IMR-90 (cell line): ENCODE measurements at regions not wholly inside any gene's neighbourhood (a gene's known extent, or its start where the extent isn't known, plus 50 kb on each side); places are given as distances from the start of the nearest gene placed in this dataset.

Experiments used
- ATAC-seq: fragments of 200-7000 bp; cut with Tn5 transposase; 2 replicates; pipeline ENCODE4 v1.9.1; 2020; ENCODE audit warnings: low read depth, mild to moderate bottlenecking, moderate library complexity
- BruUV-seq: library from RNA; stranded (reverse); fragments of 400-500 nt; replicated peaks from 2 replicates; lab custom pipeline; 2021; lab: Mats Ljungman, UMichigan
- CTCF ChIA-PET: fragments of 300-600 bp; formaldehyde crosslinking; extraction: SDS; loops from one replicate; lab custom pipeline; 2021; ENCODE audit warnings: antibody characterized with exemption; lab: Yijun Ruan, JAX
- POLR2A ChIA-PET: fragments of 300-600 bp; sonication (Branson Sonifier 250); formaldehyde crosslinking; loops from one replicate; lab custom pipeline; 2022; ENCODE audit warnings: antibody characterized with exemption; ENCODE audit not compliant: unreplicated experiment; lab: Charles Lee
- DNase-seq: peaks from one replicate; pipeline ENCODE4 v3.0.0; 2013
- H2AFZ ChIP-seq: replicated peaks from 2 replicates; pipeline ENCODE3; 2013; ENCODE audit warnings: low read length, mild to moderate bottlenecking; ENCODE audit not compliant: poor library complexity
- H2AK5ac ChIP-seq: 2 replicates; pipeline ENCODE4 v1.6.1; 2013; ENCODE audit warnings: low read depth, low read length, inconsistent platforms
- H2AK9ac ChIP-seq: replicated peaks from 2 replicates; pipeline ENCODE3; 2013; ENCODE audit warnings: mild to moderate bottlenecking, low read depth, low read length, moderate library complexity; ENCODE audit not compliant: poor library complexity
- H2BK120ac ChIP-seq: 2 replicates; pipeline ENCODE4 v1.6.1; 2013; ENCODE audit warnings: low read depth, low read length, inconsistent platforms
- H2BK15ac ChIP-seq: 3 replicates; pipeline ENCODE4 v1.6.1; 2013; ENCODE audit warnings: low read depth, low read length, inconsistent platforms
- H2BK20ac ChIP-seq: 2 replicates; pipeline ENCODE4 v1.6.1; 2013; ENCODE audit warnings: low read depth, mild to moderate bottlenecking, inconsistent platforms, low read length, moderate library complexity
- H2BK5ac ChIP-seq: 2 replicates; pipeline ENCODE4 v1.6.1; 2013; ENCODE audit warnings: mild to moderate bottlenecking, low read depth, low read length, inconsistent platforms; ENCODE audit not compliant: poor library complexity, severe bottlenecking
- H3K14ac ChIP-seq: replicated peaks from 2 replicates; pipeline ENCODE4 v1.6.1; 2013; ENCODE audit warnings: low read depth, low read length, inconsistent platforms
- H3K18ac ChIP-seq: 2 replicates; pipeline ENCODE4 v1.6.1; 2013; ENCODE audit warnings: low read depth, low read length, control low read depth
- H3K23ac ChIP-seq: 2 replicates; pipeline ENCODE4 v1.6.1; 2013; ENCODE audit warnings: low read depth, low read length, inconsistent platforms
- H3K27ac ChIP-seq: 2 replicates; pipeline ENCODE4 v1.5.1; 2013; ENCODE audit warnings: mild to moderate bottlenecking, control low read depth, low read length; ENCODE audit not compliant: insufficient read depth
- H3K27me3 ChIP-seq: 2 replicates; pipeline ENCODE4 v1.6.1; 2013; ENCODE audit warnings: low read length; ENCODE audit not compliant: control insufficient read depth, insufficient read depth
- H3K36me3 ChIP-seq: 2 replicates; pipeline ENCODE4 v1.6.1; 2013; ENCODE audit warnings: low read length, mixed read lengths; ENCODE audit not compliant: control insufficient read depth, insufficient read depth
- H3K4ac ChIP-seq: 2 replicates; pipeline ENCODE4 v1.6.1; 2013; ENCODE audit warnings: low read depth, low read length, inconsistent platforms
- H3K4me1 ChIP-seq: 2 replicates; pipeline ENCODE4 v1.6.1; 2013; ENCODE audit warnings: low read length, mixed read lengths; ENCODE audit not compliant: control insufficient read depth, insufficient read depth
- H3K4me2 ChIP-seq: 2 replicates; pipeline ENCODE4 v1.6.1; 2013; ENCODE audit warnings: low read depth, mild to moderate bottlenecking, control low read depth, low read length, moderate library complexity
- H3K4me3 ChIP-seq: 2 replicates; pipeline ENCODE4 v1.5.1; 2013; ENCODE audit warnings: low read depth, mild to moderate bottlenecking, control low read depth, low read length, moderate library complexity; ENCODE audit not compliant: insufficient read depth
- H3K56ac ChIP-seq: 2 replicates; pipeline ENCODE4 v1.6.1; 2013; ENCODE audit warnings: low read length, inconsistent platforms; ENCODE audit not compliant: insufficient read depth; ENCODE audit errors: extremely low read depth
- H3K79me1 ChIP-seq, 2 experiments: 2 replicates each; pipeline ENCODE4 v1.6.1; 2013; ENCODE audit warnings: low read length in 2 of 2, inconsistent platforms in 1 of 2, low read depth in 1 of 2
- H3K9ac ChIP-seq: 2 replicates; pipeline ENCODE4 v1.6.1; 2013; ENCODE audit warnings: low read depth, low read length, control low read depth
- H3K9me1 ChIP-seq: 2 replicates; pipeline ENCODE4 v1.6.1; 2013; ENCODE audit warnings: low read length, inconsistent platforms; ENCODE audit not compliant: insufficient read depth
- H3K9me3 ChIP-seq: 2 replicates; pipeline ENCODE4 v1.6.1; 2013; ENCODE audit warnings: low read length; ENCODE audit not compliant: control insufficient read depth, insufficient read depth
- H4K20me1 ChIP-seq: 2 replicates; pipeline ENCODE4 v1.6.1; 2013; ENCODE audit warnings: low read length, inconsistent platforms; ENCODE audit not compliant: insufficient read depth
- H4K5ac ChIP-seq: 2 replicates; pipeline ENCODE4 v1.6.1; 2013; ENCODE audit warnings: mild to moderate bottlenecking, low read depth, low read length, control low read depth
- H4K8ac ChIP-seq, 2 experiments: 2 replicates each; pipeline ENCODE4 v1.6.1; 2013; ENCODE audit warnings: low read depth in 2 of 2, low read length in 2 of 2, control low read depth in 1 of 2, inconsistent platforms in 1 of 2
- H4K91ac ChIP-seq: 2 replicates; pipeline ENCODE4 v1.6.1; 2013; ENCODE audit warnings: low read depth, low read length, inconsistent platforms; ENCODE audit not compliant: insufficient read depth
- BHLHE40 ChIP-seq: fragments of 150-350 bp; IDR thresholded peaks from 2 replicates; pipeline ENCODE4 v1.6.1; 2016; ENCODE audit warnings: mild to moderate bottlenecking, low read depth, low read length
- CEBPB ChIP-seq: IDR thresholded peaks from 2 replicates; pipeline ENCODE4 v1.6.1; 2012; ENCODE audit warnings: low read depth, low read length, improper control_type of control experiment
- CHD1 ChIP-seq: IDR thresholded peaks from 2 replicates; pipeline ENCODE4 v1.6.1; 2012; ENCODE audit warnings: low read depth, low read length, improper control_type of control experiment
- CTCF ChIP-seq: conservative IDR thresholded peaks from 2 replicates; pipeline ENCODE4 v1.5.1; 2012; ENCODE audit warnings: mild to moderate bottlenecking, low read depth, low read length, improper control_type of control experiment
- ELK1 ChIP-seq: fragments of 150-350 bp; IDR thresholded peaks from 2 replicates; pipeline ENCODE4 v1.6.1; 2016; ENCODE audit warnings: low read depth, mild to moderate bottlenecking, low read length, moderate library complexity, borderline replicate concordance
- FOS ChIP-seq: fragments of 150-350 bp; IDR thresholded peaks from 2 replicates; pipeline ENCODE4 v1.6.1; 2016; ENCODE audit warnings: low read depth, low read length
- MAFK ChIP-seq: IDR thresholded peaks from 2 replicates; pipeline ENCODE4 v1.6.1; 2012; ENCODE audit warnings: low read depth, low read length, improper control_type of control experiment
- MAZ ChIP-seq: IDR thresholded peaks from 2 replicates; pipeline ENCODE4 v1.6.1; 2012; ENCODE audit warnings: low read depth, mild to moderate bottlenecking, low read length, improper control_type of control experiment, moderate library complexity, borderline replicate concordance
- MXI1 ChIP-seq: IDR thresholded peaks from 2 replicates; pipeline ENCODE4 v1.6.1; 2012; ENCODE audit warnings: low read depth, mild to moderate bottlenecking, low read length, moderate library complexity, borderline replicate concordance
- NFE2L2 ChIP-seq: fragments of 150-350 bp; IDR thresholded peaks from 2 replicates; pipeline ENCODE4 v1.6.1; 2016; ENCODE audit warnings: low read depth, mild to moderate bottlenecking, low read length
- POLR2A ChIP-seq: IDR thresholded peaks from 2 replicates; pipeline ENCODE4 v1.6.1; 2012; ENCODE audit warnings: mild to moderate bottlenecking, low read depth, low read length
- RAD21 ChIP-seq: IDR thresholded peaks from 2 replicates; pipeline ENCODE4 v1.6.1; 2012; ENCODE audit warnings: low read length, improper control_type of control experiment
- RCOR1 ChIP-seq: IDR thresholded peaks from 2 replicates; pipeline ENCODE4 v1.6.1; 2012; ENCODE audit warnings: mild to moderate bottlenecking, low read length, improper control_type of control experiment; ENCODE audit not compliant: insufficient replicate concordance
- RFX5 ChIP-seq: IDR thresholded peaks from 2 replicates; pipeline ENCODE4 v1.8.0; 2012; ENCODE audit warnings: low read depth, mild to moderate bottlenecking, low read length, moderate library complexity
- SMC3 ChIP-seq: fragments of 150-350 bp; IDR thresholded peaks from 2 replicates; pipeline ENCODE4 v1.6.1; 2016; ENCODE audit warnings: low read depth, mild to moderate bottlenecking, antibody characterized with exemption, low read length, moderate library complexity
- WGBS, 2 experiments: methylation state at CpG; one replicate each; pipeline versions ENCODE4 v1.1.5 to v1.1.7; 2013; ENCODE audit warnings: missing lambda C conversion rate in 2 of 2; ENCODE audit not compliant: insufficient read length in 1 of 2; ENCODE audit errors: extremely low coverage in 2 of 2; 5-methylcytosine and 5-hydroxymethylcytosine counted together
- dilution Hi-C: fragments of 300-500 bp; cut with HindIII; formaldehyde crosslinking; loops from one replicate; pipeline ENCODE4 v1.14.3; 2018; ENCODE audit warnings: low sequenced_read_pairs; ENCODE audit not compliant: unreplicated experiment
- in situ Hi-C: fragments of 300-500 bp; cut with MboI; formaldehyde crosslinking; loops from 3 replicates; pipeline ENCODE4 v1.14.3; 2019; ENCODE audit warnings: low sequenced_read_pairs, inconsistent platforms, mixed read lengths
- intact Hi-C: fragments of 100-400 bp; cut with micrococcal nuclease; formaldehyde crosslinking; loops from 2 replicates; pipeline ENCODE4 v1.10.0; 2022

GRCh38 chr4:77232653-77233052, 75.6 kb downstream of the CCNG2 start:
- ChIA-PET CTCF (no interaction called here), POLR2A (no interaction called here)
- dilution Hi-C loops = no loop called here
- H3K56ac ChIP-seq = no peak overlapping the region
- WGBS, 2 experiments = 67% methylated on average over 1 of the region's 4 CpGs; no CpG with 5 or more reads in 1 of the 2 experiments
- no peak overlapping the region for H3K14ac ChIP-seq
- TF ChIP-seq BHLHE40 (no peak), RCOR1 (no peak), FOS (no peak), NFE2L2 (no peak), SMC3 (no peak), RAD21 (no peak), MAZ (no peak), POLR2A (no peak), CTCF (no peak), CEBPB (no peak), CHD1 (no peak), ELK1 (no peak), MAFK (no peak), MXI1 (no peak), RFX5 (no peak)
- peaks cover 31% of the 10 kb centered on the region for H3K27me3 ChIP-seq
- no peak overlapping the region for H3K4me2 ChIP-seq
- no peak overlapping the region for H2BK5ac ChIP-seq
- H3K27ac ChIP-seq = no peak overlapping the region
- H2BK15ac ChIP-seq = no peak overlapping the region
- DNase-seq = peak; percentile 11
- H3K79me1 ChIP-seq = no peaks in the 10 kb centered on the region
- no peak overlapping the region for H3K4ac ChIP-seq
- no peaks in the 10 kb centered on the region for H3K36me3 ChIP-seq
- H3K23ac ChIP-seq = no peak overlapping the region
- no peak overlapping the region for H4K5ac ChIP-seq
- no peaks in the 10 kb centered on the region for H3K4me1 ChIP-seq
- H3K18ac ChIP-seq = no peak overlapping the region
- no peaks in the 10 kb centered on the region for H4K20me1 ChIP-seq
- H4K8ac ChIP-seq = no peak overlapping the region
- H2AFZ ChIP-seq = no peak overlapping the region
- no peak overlapping the region for H3K9ac ChIP-seq
- peaks cover 6% of the 10 kb centered on the region for H3K9me3 ChIP-seq
- H2BK120ac ChIP-seq = no peak overlapping the region
- BruUV-seq = no TSS peak
- no peak overlapping the region for H2AK5ac ChIP-seq
- no peak overlapping the region for H4K91ac ChIP-seq
- H3K4me3 ChIP-seq = no peak overlapping the region
- no peak for ATAC-seq
- no peak overlapping the region for H2AK9ac ChIP-seq
- in situ Hi-C loops = no loop called here
- intact Hi-C loops = no loop called here
- H2BK20ac ChIP-seq = no peak overlapping the region
- H3K9me1 ChIP-seq = no peaks in the 10 kb centered on the region
